ENCODE measurements at regions not wholly inside any gene's neighbourhood (a gene's known extent, or its start where the extent isn't known, plus 50 kb on each side); places are given as distances from the start of the nearest gene placed in this dataset.

DNA sequence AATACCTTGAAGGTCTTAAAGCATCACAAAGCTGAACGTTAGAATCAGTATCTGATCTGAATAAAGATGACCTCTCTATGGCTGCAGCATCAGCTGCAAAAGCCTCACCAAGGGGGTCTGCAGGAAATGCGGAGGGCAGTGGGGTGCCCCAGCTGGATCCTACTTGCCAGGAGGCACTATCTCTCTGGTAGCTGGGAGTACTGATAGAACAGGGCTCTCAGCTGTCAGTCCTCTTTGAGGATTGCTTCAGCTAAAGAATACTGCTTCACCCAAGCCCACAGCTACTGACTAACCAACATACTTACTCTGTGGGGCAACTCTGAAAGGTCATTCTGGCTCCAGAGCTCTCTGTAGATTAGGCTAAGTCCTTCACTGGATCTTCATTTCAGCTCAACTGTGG lies 112.5 kb upstream of the ZFP42 start:
- Histone ChIP-seq H3K36me3 (ENCODE audit: control insufficient read depth in 2 of 3, insufficient read depth in 3 of 3, low read length in 3 of 3) (no peaks in the 10 kb centered on the region), H3K4me3 (ENCODE audit: low read length in 3 of 3) (no peak overlapping the region), H3K9ac (ENCODE audit: low read length in 3 of 3) (no peak overlapping the region), H3K27ac (ENCODE audit: low read depth in 2 of 2, low read length in 2 of 2) (no peak overlapping the region), H3K4me1 (ENCODE audit: control insufficient read depth in 2 of 3, insufficient read depth in 2 of 3, low read depth in 1 of 3, low read length in 3 of 3) (no peaks in the 10 kb centered on the region), H3K9me3 (ENCODE audit: control insufficient read depth in 2 of 3, insufficient read depth in 1 of 3, low read length in 3 of 3) (no peaks in the 10 kb centered on the region), H3K27me3 (ENCODE audit: control insufficient read depth, insufficient read depth, low read length) (no peaks in the 10 kb centered on the region)
- TF ChIP-seq, protein P1, sequence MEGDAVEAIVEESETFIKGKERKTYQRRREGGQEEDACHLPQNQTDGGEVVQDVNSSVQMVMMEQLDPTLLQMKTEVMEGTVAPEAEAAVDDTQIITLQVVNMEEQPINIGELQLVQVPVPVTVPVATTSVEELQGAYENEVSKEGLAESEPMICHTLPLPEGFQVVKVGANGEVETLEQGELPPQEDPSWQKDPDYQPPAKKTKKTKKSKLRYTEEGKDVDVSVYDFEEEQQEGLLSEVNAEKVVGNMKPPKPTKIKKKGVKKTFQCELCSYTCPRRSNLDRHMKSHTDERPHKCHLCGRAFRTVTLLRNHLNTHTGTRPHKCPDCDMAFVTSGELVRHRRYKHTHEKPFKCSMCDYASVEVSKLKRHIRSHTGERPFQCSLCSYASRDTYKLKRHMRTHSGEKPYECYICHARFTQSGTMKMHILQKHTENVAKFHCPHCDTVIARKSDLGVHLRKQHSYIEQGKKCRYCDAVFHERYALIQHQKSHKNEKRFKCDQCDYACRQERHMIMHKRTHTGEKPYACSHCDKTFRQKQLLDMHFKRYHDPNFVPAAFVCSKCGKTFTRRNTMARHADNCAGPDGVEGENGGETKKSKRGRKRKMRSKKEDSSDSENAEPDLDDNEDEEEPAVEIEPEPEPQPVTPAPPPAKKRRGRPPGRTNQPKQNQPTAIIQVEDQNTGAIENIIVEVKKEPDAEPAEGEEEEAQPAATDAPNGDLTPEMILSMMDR (IDR thresholded peaks at IDR 0.05; ENCODE audit: borderline replicate concordance, extremely low read depth, insufficient read depth), result no peak
- DNase-seq (no peak), FAIRE-seq (no peak)
- intact Hi-C loops (cut with DNase I), result no loop called here

DNA sequence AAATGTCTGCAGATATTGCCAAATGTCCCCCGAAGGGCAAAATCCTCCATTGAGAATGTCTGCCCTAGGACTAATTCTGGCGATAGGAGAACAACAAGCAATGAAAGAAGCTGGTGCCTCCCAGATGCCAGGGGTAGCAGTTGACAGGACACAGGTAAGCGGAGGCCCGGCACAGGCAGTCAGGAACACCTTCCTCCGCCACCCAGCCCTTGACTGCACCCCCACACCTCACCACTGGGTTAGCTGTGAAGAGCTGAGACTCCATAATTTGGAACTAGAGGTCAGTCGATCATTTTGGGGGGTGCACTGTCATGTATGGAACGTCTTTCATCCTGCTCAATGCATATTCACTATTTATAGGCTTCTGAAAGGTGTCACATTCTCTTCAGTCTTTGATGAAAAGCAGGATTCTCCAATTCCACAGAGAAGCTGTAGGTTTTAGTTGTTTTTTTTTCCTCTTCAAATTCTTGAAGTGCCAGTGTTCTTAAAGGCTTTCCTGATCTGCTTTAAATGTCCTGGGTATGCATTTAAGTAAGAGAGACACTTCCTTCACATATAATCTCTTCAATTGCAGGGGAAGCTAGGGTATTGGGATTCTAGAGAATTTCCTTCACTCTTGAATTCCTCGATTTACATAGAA lies 111.6 kb upstream of the ZFP42 start:
- no peak for FAIRE-seq
- H3K27me3 ChIP-seq (ENCODE audit: control insufficient read depth, insufficient read depth, low read length), result no peaks in the 10 kb centered on the region
- H3K4me3 ChIP-seq (ENCODE audit: low read length in 3 of 3), result no peak overlapping the region
- no peak overlapping the region for H3K27ac ChIP-seq (ENCODE audit: low read depth in 2 of 2, low read length in 2 of 2)
- DNase-seq, result no peak
- TF ChIP-seq, protein P1 (IDR thresholded peaks at IDR 0.05; ENCODE audit: borderline replicate concordance, extremely low read depth, insufficient read depth), result no peak
- intact Hi-C loops (cut with DNase I), result no loop called here
- no peaks in the 10 kb centered on the region for H3K4me1 ChIP-seq (ENCODE audit: control insufficient read depth in 2 of 3, insufficient read depth in 2 of 3, low read depth in 1 of 3, low read length in 3 of 3)
- H3K36me3 ChIP-seq (ENCODE audit: control insufficient read depth in 2 of 3, insufficient read depth in 3 of 3, low read length in 3 of 3), result no peaks in the 10 kb centered on the region
- H3K9me3 ChIP-seq (ENCODE audit: control insufficient read depth in 2 of 3, insufficient read depth in 1 of 3, low read length in 3 of 3), result no peaks in the 10 kb centered on the region
- H3K9ac ChIP-seq (ENCODE audit: low read length in 3 of 3), result no peak overlapping the region

DNA sequence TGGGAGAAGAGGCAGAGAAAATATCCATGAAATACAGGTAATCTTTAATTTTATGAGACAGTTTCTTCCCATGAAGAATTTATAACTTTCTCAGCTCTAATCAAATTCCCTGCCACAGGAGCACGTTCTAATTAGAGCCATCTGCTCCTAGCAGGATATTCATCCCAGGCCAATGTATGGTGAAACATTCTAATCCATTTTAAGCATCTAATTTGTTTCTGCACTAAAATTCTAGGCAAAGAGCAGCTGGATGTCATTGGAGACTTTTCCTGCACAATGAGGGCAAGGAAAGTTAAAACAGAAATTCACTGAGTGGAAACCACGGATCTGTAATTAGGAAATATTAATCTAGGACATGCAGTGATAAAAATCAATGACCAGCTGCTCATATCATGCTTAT lies 107.7 kb upstream of the ZFP42 start:
- TF ChIP-seq, protein P1 (IDR thresholded peaks at IDR 0.05; ENCODE audit: borderline replicate concordance, extremely low read depth, insufficient read depth), result no peak
- DNase-seq (no peak), FAIRE-seq (no peak)
- H3K9ac ChIP-seq (ENCODE audit: low read length in 3 of 3), result no peak overlapping the region
- H3K9me3 ChIP-seq (ENCODE audit: control insufficient read depth in 2 of 3, insufficient read depth in 1 of 3, low read length in 3 of 3), result no peaks in the 10 kb centered on the region
- no peak overlapping the region for H3K4me3 ChIP-seq (ENCODE audit: low read length in 3 of 3)
- no peaks in the 10 kb centered on the region for H3K36me3 ChIP-seq (ENCODE audit: control insufficient read depth in 2 of 3, insufficient read depth in 3 of 3, low read length in 3 of 3)
- H3K27ac ChIP-seq (ENCODE audit: low read depth in 2 of 2, low read length in 2 of 2), result no peak overlapping the region
- H3K4me1 ChIP-seq (ENCODE audit: control insufficient read depth in 2 of 3, insufficient read depth in 2 of 3, low read depth in 1 of 3, low read length in 3 of 3), result no peaks in the 10 kb centered on the region
- H3K27me3 ChIP-seq (ENCODE audit: control insufficient read depth, insufficient read depth, low read length), result no peaks in the 10 kb centered on the region
- intact Hi-C loops (cut with DNase I), result no loop called here

DNA sequence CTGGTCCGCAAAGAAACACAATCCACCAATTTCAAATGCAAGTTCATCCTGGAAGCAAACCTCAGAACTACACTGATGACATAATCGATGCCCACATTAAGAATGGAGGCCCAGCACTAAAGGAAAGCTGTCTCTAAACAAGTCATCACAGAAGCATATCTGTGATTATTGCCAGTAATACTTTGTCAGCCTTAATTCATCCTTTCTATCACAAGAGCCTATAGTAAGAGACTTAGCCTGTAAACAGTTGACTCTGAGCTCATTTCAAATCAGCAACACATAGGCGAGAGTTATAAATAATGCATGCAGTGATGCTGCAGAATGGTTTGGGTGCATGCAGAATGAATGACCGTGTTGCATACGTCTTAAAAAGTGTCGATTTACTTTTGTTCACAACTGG lies 105.9 kb upstream of the ZFP42 start:
- FAIRE-seq (no peak), DNase-seq (no peak)
- Histone ChIP-seq H3K4me3 (ENCODE audit: low read length in 3 of 3) (no peak overlapping the region), H3K27ac (ENCODE audit: low read depth in 2 of 2, low read length in 2 of 2) (no peak overlapping the region), H3K9me3 (ENCODE audit: control insufficient read depth in 2 of 3, insufficient read depth in 1 of 3, low read length in 3 of 3) (no peaks in the 10 kb centered on the region), H3K27me3 (ENCODE audit: control insufficient read depth, insufficient read depth, low read length) (no peaks in the 10 kb centered on the region), H3K9ac (ENCODE audit: low read length in 3 of 3) (no peak overlapping the region), H3K4me1 (ENCODE audit: control insufficient read depth in 2 of 3, insufficient read depth in 2 of 3, low read depth in 1 of 3, low read length in 3 of 3) (no peaks in the 10 kb centered on the region), H3K36me3 (ENCODE audit: control insufficient read depth in 2 of 3, insufficient read depth in 3 of 3, low read length in 3 of 3) (no peaks in the 10 kb centered on the region)
- TF ChIP-seq, protein P1 (IDR thresholded peaks at IDR 0.05; ENCODE audit: borderline replicate concordance, extremely low read depth, insufficient read depth), result no peak
- intact Hi-C loops (cut with DNase I), result no loop called here

All from kidney (tissue), 13 donors.